ENCODE measurements at regions not wholly inside any gene's neighbourhood (a gene's known extent, or its start where the extent isn't known, plus 50 kb on each side); places are given as distances from the start of the nearest gene placed in this dataset.
A peak's percentile ranks its signal among the peaks of the same experiment; 100 is the strongest.

GRCh38 chr13:48892053-48892687, 83.5 kb upstream of the FNDC3A start:
- peak; percentile 40 for DNase-seq

- DNase-seq: no peak
Observed at GRCh38 chr13:48892688-48893075, 83.0 kb upstream of the FNDC3A start.

GRCh38 chr13:48896312-48896711, 79.4 kb upstream of the FNDC3A start:
- peak; percentile 63 for DNase-seq

- DNase-seq: peak; percentile 41
Observed at GRCh38 chr13:48901781-48902180, 73.9 kb upstream of the FNDC3A start.

GRCh38 chr13:48902368-48902767, 73.3 kb upstream of the FNDC3A start:
- DNase-seq: no peak

GRCh38 chr13:48904668-48905290, 70.9 kb upstream of the FNDC3A start:
- no peak for DNase-seq

GRCh38 chr13:48906200-48906599, 69.5 kb upstream of the FNDC3A start:
- no peak for DNase-seq

GRCh38 chr13:48908381-48909055, 67.2 kb upstream of the FNDC3A start:
- DNase-seq: no peak

GRCh38 chr13:48909056-48909389, 66.7 kb upstream of the FNDC3A start:
- no peak for DNase-seq

- DNase-seq: no peak
Observed at GRCh38 chr13:48910686-48911085, 65.0 kb upstream of the FNDC3A start.

GRCh38 chr13:48919751-48920150, 56.0 kb upstream of the FNDC3A start:
- DNase-seq: no peak

GRCh38 chr13:48920730-48921129, 55.0 kb upstream of the FNDC3A start:
- no peak for DNase-seq

GRCh38 chr13:48923376-48923775, 52.3 kb upstream of the FNDC3A start:
- DNase-seq: no peak

- DNase-seq: no peak
Observed at GRCh38 chr13:48925001-48925400, 50.7 kb upstream of the FNDC3A start.
